ENCODE measurements at regions not wholly inside any gene's neighbourhood (a gene's known extent, or its start where the extent isn't known, plus 50 kb on each side); places are given as distances from the start of the nearest gene placed in this dataset.
A peak's percentile ranks its signal among the peaks of the same experiment; 100 is the strongest.
"Not testable (repeated sequence)": the region's sequence is repeated elsewhere in the genome, so short reads cannot be mapped to it uniquely, and the experiment has no call there.

DNA sequence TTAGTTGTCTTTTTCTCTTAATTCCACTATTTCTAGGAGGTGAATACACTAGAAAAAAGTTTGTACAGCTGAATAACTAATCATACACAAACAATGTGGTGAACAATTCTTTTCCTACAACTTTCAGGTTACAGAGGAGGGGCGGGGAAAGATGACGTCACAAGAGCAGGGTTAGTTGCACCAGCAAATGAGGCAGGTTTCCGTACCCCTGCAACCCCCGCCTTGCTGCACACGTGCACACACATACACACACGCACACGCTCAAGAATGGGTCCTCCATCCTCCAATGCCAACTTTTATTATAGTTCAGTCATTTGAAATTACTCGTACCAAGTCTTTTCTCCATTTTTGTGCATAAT is 122.8 kb downstream of the ARL4C start:
- no peak for DNase-seq (ENCODE audit: low spot score)

DNA sequence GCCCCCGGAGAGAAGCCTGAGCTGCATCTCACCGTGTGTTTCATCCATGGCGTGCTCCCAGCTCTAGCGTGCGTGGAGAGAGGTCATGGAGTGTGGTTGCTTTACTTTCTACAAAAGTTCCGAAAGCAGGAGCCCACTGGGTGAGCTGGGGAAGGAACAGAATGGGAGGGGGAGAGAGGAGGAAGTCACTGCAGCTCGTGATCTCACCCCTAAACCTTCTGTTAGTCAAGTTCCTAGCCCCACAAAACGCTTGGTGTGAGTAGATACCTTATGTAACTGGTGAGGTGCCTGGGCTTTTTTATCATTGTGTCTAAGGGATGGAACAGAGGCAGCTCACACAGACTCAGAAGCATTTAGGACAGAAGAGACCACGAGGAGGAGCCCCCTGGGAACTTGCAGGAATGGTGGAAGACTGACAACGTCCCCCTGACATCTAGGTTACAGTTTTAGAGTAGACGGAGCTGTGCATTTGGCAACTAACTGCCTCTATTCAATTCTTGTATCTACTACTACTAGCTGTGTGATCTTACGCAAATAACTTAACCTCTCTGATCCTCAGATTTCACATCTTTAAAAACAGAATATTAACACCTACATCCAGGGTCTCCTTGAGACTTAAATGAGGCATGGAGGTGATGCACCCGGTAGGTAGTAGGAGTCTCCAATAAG is 123.3 kb downstream of the ARL4C start:
- no peak for DNase-seq (ENCODE audit: low spot score)

DNA sequence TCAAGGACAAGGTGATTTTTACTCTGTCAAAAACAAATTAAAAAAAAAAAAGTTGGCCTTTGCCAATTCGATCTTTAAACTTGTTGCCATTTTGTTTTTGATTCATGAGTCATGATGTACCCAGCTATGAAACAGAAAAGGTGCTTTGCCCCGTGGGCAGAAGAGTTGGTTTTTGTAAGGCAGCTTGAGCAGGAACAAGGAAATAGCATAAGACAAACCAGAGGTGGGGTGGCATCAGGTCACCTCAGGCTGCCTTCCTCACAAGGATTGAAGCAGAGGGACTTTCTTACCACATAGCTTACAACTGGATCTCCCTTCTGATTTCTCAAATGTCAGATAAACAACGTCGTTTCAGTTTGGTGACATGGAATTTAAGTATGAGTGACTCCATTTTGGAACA is 123.8 kb downstream of the ARL4C start:
- DNase-seq (ENCODE audit: low spot score), result no peak

DNA sequence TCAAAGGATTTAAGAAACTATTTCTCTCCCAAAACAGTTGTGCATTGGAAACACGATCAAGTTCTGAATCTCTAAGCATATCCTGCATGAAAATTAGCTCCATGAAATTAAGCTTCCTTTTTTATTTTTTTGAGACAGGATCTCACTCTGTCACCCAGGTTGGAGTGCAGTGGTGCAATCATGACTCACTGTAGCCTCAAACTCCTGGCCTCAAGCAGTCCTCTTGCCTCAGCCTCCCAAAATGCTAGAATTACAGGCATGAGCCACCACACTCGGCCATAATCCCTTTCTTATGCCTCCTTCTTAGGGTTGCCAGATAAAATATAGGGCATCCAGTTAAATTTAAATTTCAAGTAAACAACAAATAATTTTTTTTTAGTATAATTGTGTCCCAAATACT is 124.4 kb downstream of the ARL4C start:
- DNase-seq (ENCODE audit: low spot score), result no peak

DNA sequence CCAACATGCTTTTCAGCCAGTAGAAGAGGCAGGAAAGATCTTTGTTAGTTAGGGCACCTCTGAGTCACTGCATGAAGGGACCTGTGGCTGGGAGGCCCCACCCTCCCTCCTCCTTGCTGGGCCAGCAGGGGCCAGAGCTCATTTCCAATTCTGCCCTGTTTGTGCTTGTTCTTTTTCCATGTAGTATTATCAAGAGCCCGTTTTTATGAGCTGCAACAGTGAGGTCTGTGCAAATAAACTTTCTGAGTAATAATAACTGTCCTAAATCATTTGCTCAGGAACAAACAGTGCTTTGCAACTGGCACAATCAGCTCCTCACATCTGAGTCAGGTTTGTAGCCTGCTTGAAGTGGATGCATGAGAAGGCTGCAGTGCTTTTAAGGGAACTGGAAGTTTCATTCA is 128.0 kb downstream of the ARL4C start:
- peak; percentile 46 for DNase-seq (ENCODE audit: low spot score)

DNA sequence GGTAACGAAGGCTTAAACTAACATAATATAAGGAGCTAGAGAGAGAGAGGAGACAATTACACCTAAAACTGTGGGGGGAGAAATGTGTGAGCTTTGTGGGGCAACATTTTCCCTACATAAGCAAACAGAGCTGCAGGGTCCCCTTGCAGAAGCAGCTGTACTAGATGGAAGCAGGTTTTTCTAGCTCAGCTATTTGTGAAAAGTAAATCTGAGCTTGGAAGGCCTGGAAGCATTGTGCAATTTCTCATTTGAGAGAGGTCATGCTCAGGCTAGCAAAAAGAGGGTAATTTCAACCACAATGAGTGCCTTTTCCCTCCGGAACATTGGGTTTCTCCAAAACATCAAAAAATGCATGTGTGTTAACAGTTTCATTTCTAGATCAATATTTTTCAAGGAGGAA is 130.0 kb downstream of the ARL4C start:
- no peak for DNase-seq (ENCODE audit: low spot score)

DNA sequence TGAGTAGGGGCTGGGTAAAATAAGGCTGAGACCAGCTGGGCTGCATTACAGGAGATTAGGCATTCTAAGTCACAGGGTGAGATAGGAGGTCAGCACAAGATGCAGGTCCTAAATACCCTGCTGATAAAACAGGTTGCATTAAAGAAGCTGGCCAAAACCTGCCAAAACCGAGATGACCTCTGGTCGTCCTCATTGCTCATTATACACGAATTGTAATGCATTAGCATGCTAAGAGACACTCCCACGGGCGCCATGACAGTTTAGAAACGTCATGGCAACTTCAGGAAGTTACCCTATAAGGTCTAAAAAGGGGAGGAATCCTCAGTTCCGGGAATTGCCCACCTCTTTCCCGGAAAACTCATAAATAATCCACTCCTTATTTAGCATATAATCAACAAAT is 132.2 kb downstream of the ARL4C start:
- DNase-seq (ENCODE audit: low spot score), result no peak

DNA sequence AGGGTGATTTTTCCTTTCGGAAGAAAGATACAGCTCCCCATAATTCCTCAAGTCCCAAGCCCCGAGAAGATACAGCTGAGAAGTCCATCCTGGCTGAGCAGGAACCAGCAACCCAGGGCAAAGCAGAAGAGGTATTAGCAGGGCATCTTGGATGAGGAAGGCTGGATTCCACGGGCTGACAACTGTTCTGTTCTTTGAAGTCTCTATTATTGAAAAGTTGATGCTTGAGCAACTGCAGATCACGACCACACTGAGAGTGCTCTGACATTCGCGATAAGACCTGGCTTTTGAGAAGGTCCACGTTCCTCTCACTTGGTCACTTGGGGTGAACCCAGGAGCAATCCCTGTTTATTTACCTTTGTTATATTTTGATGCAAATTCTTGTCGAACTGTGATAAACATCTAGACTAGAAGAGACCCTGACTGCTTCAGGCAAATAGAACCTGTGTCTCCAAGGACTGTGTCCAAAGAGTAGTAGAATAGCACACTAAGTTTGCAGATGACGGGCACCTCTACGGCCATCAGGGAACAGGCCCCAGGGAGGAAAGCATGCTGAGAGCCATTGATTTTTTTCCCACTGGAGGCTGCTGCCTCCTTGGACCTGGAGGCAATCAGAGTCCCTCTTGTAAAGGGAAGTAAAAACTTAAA is 133.1 kb downstream of the ARL4C start:
- no peak for DNase-seq (ENCODE audit: low spot score)

DNA sequence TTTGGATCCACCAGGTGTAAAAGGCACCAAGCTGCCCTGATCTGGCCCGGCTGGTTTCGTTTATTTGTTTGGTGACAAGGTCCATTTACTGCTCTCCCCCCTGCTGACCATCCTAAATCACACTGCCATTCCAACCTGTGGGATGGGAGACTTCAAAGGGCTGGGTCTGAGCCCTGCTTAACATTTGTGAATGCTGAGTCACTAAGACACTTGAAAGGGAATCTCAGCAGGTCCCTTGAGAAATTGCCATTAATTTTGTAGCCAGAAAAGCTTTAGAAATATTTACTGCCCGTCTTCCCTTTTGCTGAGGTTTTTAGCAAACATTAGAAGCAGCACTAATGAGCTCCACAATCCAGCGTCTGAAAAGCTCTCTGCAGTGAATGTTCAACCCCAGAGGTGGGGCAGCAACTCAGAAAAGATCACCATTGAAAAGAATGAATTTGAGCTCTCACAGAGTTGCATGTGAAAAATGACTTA is 133.8 kb downstream of the ARL4C start:
- peak; percentile 10 for DNase-seq (ENCODE audit: low spot score)

DNA sequence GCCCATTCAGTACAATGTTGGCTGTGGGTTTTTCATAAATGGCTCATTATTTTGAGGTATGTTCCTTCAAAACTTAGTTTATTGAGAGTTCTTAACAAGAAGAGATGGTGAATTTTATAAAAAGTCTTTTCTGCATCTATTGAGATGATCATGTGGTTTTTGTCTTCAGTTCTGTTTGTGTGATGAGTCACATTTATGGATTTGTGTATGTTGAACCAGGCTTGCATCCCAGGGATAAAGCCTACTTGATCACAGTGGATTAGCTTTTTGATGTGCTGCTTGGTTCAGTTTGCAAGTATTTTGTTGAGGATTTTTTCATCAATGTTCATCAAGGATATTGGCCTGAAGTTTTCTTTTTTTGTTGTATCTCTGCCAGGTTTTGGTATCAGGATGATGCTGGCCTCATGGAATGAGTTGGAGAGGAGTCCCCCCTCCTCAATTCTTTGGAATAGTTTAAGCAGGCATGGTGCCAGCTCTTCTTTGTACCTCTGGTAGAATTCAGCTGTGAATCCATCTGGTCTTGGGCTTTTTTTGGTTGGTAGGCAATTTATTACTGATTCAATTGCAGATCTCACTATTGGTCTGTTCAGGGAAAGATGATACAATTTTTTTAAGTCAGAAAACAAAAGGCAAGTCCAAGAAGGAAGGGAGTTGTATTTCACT is 136.4 kb downstream of the ARL4C start:
- DNase-seq (ENCODE audit: low spot score), result not testable (repeated sequence)

DNA sequence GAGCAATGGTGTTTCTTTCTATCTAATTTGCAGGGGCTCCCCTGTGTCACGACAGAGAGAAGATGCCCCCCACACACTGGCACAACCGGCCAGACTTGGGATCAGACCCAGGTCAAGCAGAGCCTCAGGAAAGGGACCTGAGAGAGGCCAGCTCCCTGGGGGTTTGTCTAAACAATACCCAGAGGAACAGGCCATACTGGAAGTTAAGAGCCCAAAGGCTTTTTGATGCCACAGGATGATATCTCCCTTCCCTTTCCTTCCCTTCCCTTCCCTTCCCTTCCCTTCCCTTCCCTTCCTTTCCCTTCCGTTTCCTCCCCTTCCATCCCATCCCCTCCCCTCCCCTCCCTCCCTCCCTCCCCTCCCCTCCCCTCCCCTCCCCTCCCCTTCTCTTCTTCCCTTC is 139.2 kb downstream of the ARL4C start:
- no peak for DNase-seq (ENCODE audit: low spot score)

DNA sequence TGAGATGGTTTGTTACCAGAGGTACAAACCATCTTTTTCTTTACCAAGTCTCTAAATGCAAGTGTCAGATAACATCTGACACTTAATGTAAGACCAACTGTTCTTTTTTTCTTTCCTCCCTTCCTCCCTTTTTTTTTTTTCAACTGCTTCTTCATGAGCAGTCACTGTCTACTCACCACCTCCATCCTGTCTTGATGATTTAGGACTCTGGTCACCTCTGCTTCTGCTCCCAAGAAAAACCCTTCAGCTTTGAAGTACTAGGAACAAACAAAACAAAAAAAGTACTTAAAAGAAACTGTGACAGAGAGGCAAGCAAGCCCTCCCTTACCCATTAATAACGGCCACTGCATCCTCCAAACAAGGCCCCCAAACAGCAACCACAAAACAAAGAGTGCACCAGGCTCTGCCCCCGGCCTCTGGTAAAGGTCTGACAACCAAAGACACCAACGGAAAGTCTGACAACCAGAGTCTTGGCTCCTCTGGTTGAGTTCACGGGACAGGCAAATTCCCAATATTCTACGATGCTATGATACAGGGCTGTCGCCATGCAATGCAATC is 141.0 kb downstream of the ARL4C start:
- DNase-seq (ENCODE audit: low spot score), result no peak

DNA sequence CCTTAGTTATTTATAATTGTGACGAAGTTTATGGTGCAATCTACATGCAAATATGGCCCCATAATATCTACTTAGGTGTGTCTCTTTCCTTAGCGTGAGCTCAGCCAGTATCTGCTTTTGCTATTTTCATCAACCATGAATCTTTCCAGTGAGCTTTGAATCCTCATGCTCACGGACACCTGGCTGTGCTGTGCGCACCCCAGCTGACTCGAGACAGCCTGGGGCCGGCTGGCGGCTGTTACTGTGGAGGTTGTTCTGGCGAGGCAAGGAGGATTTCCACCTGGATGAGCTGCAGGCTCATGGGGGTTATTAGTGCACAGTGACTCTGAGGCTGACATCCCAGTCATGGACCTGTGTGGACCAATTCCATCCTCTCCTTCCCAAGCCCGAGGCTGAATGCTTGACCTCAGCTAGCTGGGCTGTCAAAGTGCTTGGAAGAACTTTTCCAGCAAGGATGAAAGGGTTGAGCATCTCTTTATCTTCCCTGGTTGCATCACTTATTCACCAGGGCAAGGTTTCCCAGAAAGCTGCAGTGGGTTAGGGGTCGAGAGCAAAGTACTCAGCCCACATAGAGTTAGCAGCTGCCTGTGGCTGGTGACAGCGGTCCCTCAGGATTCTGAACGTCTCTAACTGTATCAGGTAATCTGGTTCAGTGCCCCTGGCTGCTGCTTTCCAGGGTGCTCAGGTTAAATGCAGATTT is 141.7 kb downstream of the ARL4C start:
- no peak for DNase-seq (ENCODE audit: low spot score)

DNA sequence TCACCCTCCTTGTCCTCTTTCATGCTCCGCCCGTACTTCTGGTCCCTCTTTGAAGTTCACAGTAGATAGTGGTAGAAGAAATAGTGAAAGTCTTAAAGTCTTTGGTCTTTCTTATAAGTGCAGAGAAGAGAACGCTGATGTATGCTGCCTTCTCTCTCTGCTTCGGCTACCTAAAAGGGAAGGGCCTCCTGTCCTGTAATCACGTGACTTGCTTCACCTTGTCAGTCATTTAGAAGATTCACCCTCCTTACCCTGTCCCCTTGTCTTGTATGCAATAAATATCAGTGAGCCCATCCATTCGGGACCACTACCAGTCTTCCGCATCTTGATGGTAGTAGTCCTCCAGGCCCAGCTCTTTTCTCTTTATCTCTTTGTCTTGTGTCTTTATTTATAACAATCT is 144.6 kb downstream of the ARL4C start:
- DNase-seq (ENCODE audit: low spot score), result no peak

DNA sequence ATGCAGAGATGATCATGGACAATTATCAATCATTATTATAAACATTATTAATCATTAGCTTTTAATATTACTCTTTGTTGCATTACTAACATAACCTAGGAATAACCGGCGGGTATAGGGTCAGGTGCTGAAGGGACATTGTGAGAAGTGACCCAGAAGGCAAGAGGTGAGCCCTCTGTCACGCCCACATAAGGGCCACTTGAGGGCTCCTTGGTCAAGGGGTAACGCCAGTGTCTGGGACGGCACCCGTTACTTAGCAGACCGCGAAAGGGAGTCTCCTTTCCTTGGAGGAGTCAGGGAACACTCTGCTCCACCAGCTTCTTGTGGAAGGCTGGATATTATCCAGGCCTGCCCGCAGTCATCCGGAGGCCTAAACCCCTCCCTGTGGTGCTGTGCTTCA is 145.0 kb downstream of the ARL4C start:
- DNase-seq (ENCODE audit: low spot score), result not testable (repeated sequence)

DNA sequence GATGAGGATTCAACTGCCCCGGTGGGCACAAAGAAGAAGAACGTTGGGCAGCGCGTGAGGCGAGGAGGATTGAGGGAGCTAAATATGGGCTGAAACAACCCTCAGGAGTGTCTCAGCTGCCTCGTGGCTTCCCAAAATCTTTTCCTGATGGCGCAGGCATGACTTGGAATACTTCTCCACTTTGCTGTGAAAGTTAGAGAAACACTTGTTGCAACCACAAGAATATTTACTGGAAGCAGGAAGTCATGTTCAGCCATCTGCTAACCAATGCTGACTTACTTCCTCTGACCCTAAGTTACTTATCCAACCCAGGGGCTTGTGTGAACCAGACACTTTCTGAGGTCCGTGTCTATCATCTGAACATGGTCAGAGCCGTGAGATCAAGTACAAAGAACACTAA is 148.8 kb downstream of the ARL4C start:
- no peak for DNase-seq (ENCODE audit: low spot score)

DNA sequence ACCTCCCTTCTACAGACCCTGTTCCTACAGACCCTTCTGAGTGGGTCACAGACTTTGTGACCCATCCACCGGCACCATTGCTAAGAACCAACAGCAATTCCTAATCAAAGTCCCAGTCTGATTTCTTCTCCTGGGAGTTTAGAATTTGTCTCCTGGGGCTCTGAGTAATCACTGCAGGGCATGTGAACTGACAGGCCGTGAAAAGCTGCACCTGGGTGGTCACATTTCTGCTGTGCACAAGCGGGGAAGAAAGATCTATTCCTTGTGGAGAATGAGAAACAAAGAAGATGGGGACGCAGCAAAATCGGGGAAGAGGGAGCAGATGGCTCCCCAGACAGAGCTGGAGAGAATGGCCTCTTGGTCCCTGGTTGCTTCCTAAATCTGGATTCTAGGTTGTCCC is 151.0 kb downstream of the ARL4C start:
- no peak for DNase-seq (ENCODE audit: low spot score)

DNA sequence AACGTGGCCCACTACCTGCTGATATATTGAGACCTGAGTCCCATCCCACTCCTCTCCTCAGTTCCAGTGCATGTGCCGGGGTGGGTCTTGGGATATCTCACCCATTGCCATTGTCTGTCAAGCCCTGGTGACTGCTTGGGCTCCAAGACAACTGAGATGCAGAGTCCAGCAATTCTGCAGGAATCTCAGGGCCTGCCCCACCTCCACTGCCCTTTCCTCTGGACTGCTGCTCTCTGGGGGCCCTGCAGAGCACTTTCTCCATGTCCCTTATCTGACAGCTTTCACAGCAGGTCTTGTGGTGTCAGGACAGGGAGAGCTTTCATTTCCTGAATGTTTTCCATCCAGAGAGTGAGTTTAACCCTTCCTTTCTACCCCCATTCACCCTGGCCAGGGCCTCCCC is 152.9 kb downstream of the ARL4C start:
- no peak for DNase-seq (ENCODE audit: low spot score)

DNA sequence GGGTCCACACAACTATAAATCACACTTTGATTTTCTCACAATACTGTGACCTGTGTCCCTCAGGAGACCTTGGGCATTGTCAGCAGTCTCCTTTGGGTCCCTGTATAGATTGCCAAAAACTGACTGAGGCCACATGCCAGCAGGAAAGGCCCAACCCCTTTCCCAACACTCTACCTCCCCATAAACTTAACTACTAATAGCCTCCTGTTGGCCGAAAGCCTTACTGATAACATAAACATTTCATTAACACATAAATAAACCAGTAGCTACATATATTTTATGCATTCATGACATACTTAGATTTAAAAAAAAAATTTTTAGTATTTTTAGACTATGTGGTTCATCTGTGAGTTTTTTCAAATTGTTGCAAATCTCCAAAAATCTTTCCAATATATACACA is 153.5 kb downstream of the ARL4C start:
- no peak for DNase-seq (ENCODE audit: low spot score)

DNA sequence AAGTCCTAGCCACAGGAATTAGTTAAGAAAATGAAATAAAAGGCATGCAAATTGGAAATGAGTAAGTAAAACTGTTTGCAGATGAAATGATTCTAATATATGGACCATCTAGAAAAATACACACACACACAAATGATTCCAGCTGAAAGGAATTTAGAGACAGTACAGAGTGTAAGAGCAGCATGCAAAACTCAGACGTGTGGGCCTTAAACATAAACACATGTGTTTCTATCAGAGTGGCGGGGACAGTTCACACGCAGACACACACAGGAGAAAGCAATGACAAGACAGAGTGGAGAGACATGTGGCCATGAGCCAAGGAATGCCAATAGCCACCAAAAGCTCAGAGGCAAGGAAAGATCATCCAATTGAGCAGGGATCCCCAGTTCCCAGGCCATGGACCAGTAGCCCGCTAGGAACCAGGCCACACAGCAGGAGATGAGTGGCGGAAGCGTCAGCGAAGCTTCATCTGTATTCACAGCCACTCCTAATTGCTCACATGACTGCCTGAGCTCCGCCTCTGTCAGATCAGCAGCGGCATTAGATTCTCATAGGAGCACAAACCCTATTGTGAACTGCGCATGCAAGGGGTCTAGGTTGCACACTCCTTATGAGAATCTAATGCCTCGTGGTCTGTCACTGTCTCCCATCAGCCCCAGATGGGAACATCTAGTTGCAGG is 155.4 kb downstream of the ARL4C start:
- DNase-seq (ENCODE audit: low spot score), result no peak

DNA sequence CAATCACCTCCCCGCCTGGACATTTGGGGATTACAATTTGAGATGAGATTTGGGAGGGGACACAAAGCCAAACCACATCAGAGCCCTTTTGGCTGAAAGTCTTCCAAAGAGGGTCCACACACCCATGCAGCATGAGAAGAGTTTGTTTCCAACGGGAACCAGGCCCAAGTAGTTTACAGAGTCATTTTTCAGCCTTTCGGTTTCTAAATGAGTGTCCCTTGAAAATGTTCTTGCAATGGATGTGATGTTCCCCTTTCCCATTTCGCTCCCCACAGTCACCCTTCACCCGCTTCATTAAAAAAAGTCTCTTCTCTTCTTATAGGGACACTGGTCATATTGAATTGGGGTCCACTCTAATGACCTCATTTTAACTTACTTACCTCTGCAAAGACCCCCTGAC is 157.4 kb downstream of the ARL4C start:
- no peak for DNase-seq (ENCODE audit: low spot score)

DNA sequence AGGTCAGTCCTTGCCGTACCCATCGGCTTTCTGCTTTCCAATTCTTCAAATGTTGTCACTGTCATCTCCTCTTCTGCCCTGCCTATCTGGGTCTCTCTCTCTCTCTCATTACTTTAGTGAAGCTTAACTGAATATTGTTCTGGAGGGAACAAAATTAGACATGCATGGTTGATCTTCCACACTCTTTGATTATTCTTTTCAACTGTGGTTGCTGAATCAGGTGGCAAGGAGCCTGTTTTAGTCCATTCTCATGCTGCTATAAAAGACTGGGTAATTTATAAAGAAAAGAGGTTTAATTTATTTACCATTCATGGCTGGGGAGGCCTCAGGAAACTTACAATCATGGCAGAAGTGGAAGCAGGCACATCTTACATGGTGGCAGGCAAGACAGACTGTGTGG is 157.9 kb downstream of the ARL4C start:
- no peak for DNase-seq (ENCODE audit: low spot score)
